Chondrocyte (in vitro differentiated cells): ENCODE measurements at regions not wholly inside any gene's neighbourhood (a gene's known extent, or its start where the extent isn't known, plus 50 kb on each side); places are given as distances from the start of the nearest gene placed in this dataset.

ENCODE experiments used
- DNase-seq: peaks from one replicate; pipeline ENCODE4 v3.0.0; 2021; ENCODE audit warnings: mixed read lengths, low spot score
- H3K27ac Mint-ChIP-seq: one replicate; pipeline ENCODE4 v1.8.0; 2021; ENCODE audit warnings: mild to moderate bottlenecking, moderate library complexity, mixed read lengths; ENCODE audit not compliant: unreplicated experiment
- H3K27me3 Mint-ChIP-seq: 2 replicates; pipeline ENCODE4 v1.8.0; 2021; ENCODE audit warnings: low read depth, mixed read lengths
- H3K36me3 Mint-ChIP-seq: 2 replicates; pipeline ENCODE4 v1.8.0; 2021; ENCODE audit warnings: low read depth, mixed read lengths
- H3K4me1 Mint-ChIP-seq: 2 replicates; pipeline ENCODE4 v1.8.0; 2021; ENCODE audit warnings: low read depth, mild to moderate bottlenecking, mixed read lengths
- H3K4me3 Mint-ChIP-seq: one replicate; pipeline ENCODE4 v1.8.0; 2021; ENCODE audit warnings: mild to moderate bottlenecking, moderate library complexity, mixed read lengths; ENCODE audit not compliant: unreplicated experiment
- H3K9me3 Mint-ChIP-seq: 2 replicates; pipeline ENCODE4 v1.8.0; 2021; ENCODE audit warnings: low read depth, mixed read lengths
- CTCF ChIP-seq: fragments of 200-600 bp; sonication (generic); IDR thresholded peaks from 2 replicates; pipeline ENCODE4 v1.5.0; 2021; ENCODE audit warnings: antibody characterized with exemption, mild to moderate bottlenecking, moderate library complexity

GRCh38 chr2:220212296-220213080 is 585.1 kb downstream of the SLC4A3 start:
- no peak for TF ChIP-seq CTCF
- H3K9me3 Mint-ChIP-seq, result no peaks in the 10 kb centered on the region
- peaks cover 1% of the 10 kb centered on the region for H3K36me3 Mint-ChIP-seq
- no peak overlapping the region for H3K27ac Mint-ChIP-seq
- DNase-seq, result no peak
- H3K4me3 Mint-ChIP-seq, result no peak overlapping the region
- peaks cover 2% of the 10 kb centered on the region for H3K27me3 Mint-ChIP-seq
- no peaks in the 10 kb centered on the region for H3K4me1 Mint-ChIP-seq

- no peaks in the 10 kb centered on the region for H3K27me3 Mint-ChIP-seq
- no peak overlapping the region for H3K27ac Mint-ChIP-seq
- no peaks in the 10 kb centered on the region for H3K4me1 Mint-ChIP-seq
These were observed 588.4 kb downstream of the SLC4A3 start for GRCh38 chr2:220215785-220216184.

GRCh38 chr2:220219371-220219770 is 591.9 kb downstream of the SLC4A3 start:
- no peak for DNase-seq
- H3K36me3 Mint-ChIP-seq, result no peaks in the 10 kb centered on the region
- H3K27me3 Mint-ChIP-seq, result no peaks in the 10 kb centered on the region
- no peak overlapping the region for H3K27ac Mint-ChIP-seq
- TF ChIP-seq CTCF, result no peak
- no peaks in the 10 kb centered on the region for H3K9me3 Mint-ChIP-seq
- H3K4me1 Mint-ChIP-seq, result no peaks in the 10 kb centered on the region
- no peak overlapping the region for H3K4me3 Mint-ChIP-seq

More at GRCh38 chr2:220215785-220216184, 588.4 kb downstream of the SLC4A3 start:
- no peak for DNase-seq
- Mint-ChIP-seq H3K9me3 (no peaks in the 10 kb centered on the region), H3K4me3 (no peak overlapping the region), H3K36me3 (no peaks in the 10 kb centered on the region)
- TF ChIP-seq CTCF, result no peak

GRCh38 chr2:220220009-220220408 is 592.6 kb downstream of the SLC4A3 start:
- Mint-ChIP-seq H3K9me3 (no peaks in the 10 kb centered on the region), H3K27ac (no peak overlapping the region), H3K4me3 (no peak overlapping the region), H3K27me3 (no peaks in the 10 kb centered on the region), H3K4me1 (peaks cover 1% of the 10 kb centered on the region), H3K36me3 (no peaks in the 10 kb centered on the region)
- TF ChIP-seq CTCF, result no peak
- no peak for DNase-seq

- no peak overlapping the region for H3K4me3 Mint-ChIP-seq
- TF ChIP-seq CTCF, result no peak
- H3K27me3 Mint-ChIP-seq, result no peaks in the 10 kb centered on the region
- H3K4me1 Mint-ChIP-seq, result peaks cover 6% of the 10 kb centered on the region
- no peaks in the 10 kb centered on the region for H3K9me3 Mint-ChIP-seq
- no peaks in the 10 kb centered on the region for H3K36me3 Mint-ChIP-seq
- no peak for DNase-seq
- no peak overlapping the region for H3K27ac Mint-ChIP-seq
These were observed 594.6 kb downstream of the SLC4A3 start for GRCh38 chr2:220221992-220222391.
